Cardiac septum (tissue), 1 donor: ENCODE measurements at regions not wholly inside any gene's neighbourhood (a gene's known extent, or its start where the extent isn't known, plus 50 kb on each side); places are given as distances from the start of the nearest gene placed in this dataset. TPM values are rescaled to one million over a fixed set of nuclear protein-coding genes. Genes with fewer than 3 reads are reported as not detected.

Experiments
- microRNA-seq: library from miRNA; unstranded; fragments of <30 nt; microRNA quantifications from one replicate; pipeline ENCODE4 v1.2.0, GENCODE V29; 2020
- donor health status: DM: no; HTN: no; CAD: no.

Small RNA genes lying in the stretch of these regions (microRNA-seq; reads per million reads assigned to microRNA genes)
- not detected for gene MIR4318
- gene MIR5583-1, result not detected
- not detected for gene MIR5583-2
- gene MIR924, result not detected
